Occipital lobe (tissue), 1 donor: ENCODE measurements at regions not wholly inside any gene's neighbourhood (a gene's known extent, or its start where the extent isn't known, plus 50 kb on each side); places are given as distances from the start of the nearest gene placed in this dataset.
"Not testable (repeated sequence)": the region's sequence is repeated elsewhere in the genome, so short reads cannot be mapped to it uniquely, and the experiment has no call there.

Source experiments
- DNase-seq: peaks from one replicate; lab custom pipeline; 2025; lab: John Stamatoyannopoulos, UW

DNA sequence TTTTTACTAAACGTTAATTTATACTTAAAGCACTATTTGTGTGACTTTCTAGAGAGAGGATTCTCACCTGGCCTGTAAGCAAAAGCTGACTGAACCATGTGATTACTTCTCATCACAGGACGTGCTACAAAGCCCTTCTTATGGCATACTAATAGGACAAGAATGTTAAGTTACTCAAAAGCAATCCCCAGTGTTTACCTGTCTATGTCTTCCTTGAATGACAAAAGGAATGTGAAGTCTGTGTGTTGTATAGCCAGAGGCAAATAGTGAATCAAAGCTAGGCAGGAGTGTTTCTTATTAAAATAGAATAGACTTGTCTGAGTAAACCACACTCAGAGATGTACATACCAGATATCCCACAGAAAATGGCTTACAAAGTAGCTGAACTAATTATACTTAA lies 1465.5 kb downstream of the SUCLG1 start:
- DNase-seq = no peak

GRCh38 chr2:82992968-82993367 lies 1466.1 kb downstream of the SUCLG1 start:
- no peak for DNase-seq

GRCh38 chr2:82987706-82988105 lies 1471.4 kb downstream of the SUCLG1 start:
- DNase-seq = not testable (repeated sequence)

GRCh38 chr2:82986899-82987298 lies 1472.2 kb downstream of the SUCLG1 start:
- no peak for DNase-seq

- DNase-seq = no peak
Measured at GRCh38 chr2:82985572-82986197, 1473.4 kb downstream of the SUCLG1 start.

DNA sequence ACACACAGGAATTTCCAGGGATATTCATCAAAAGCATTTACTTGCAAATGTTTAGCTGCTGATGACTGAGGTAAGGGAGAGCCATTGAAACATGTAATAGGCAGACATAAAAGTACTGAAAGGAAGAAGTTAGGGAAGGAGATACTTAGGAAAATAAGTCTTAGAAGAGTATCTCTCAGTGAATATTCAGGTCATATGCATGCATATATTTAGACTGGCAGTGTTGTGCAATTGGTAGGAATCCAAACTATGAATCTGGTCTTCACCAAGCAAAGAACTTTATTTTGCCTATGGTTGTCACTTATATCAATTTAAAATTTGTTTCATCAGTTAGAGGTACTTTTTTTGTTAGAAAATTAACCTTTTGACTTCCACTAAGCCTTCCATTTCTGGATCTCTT lies 1490.7 kb downstream of the SUCLG1 start:
- no peak for DNase-seq

GRCh38 chr2:82964341-82964740 lies 1494.7 kb downstream of the SUCLG1 start:
- no peak for DNase-seq

- DNase-seq = no peak
Measured at GRCh38 chr2:82959727-82960126, 1499.4 kb downstream of the SUCLG1 start.

DNA sequence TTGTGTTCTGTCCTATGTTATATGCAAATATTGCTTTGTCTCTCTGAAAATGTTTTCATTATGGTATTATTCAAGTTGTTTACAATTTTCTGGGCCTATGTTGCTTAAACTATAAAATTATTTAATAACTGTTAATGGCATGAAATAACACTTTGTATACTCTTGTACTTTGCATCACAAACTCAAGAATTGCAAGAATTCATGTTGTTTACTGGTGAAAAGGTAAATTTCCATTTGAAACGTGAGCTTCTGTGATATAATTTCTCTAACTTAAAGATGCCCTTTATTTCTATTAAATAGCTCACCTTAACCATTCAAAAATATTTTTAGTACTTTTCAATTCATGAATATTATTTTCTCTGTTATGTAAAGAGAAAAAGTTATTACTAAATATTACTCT lies 1504.2 kb downstream of the SUCLG1 start:
- no peak for DNase-seq

- no peak for DNase-seq
Measured at GRCh38 chr2:82939211-82939610, 1519.9 kb downstream of the SUCLG1 start.

DNA sequence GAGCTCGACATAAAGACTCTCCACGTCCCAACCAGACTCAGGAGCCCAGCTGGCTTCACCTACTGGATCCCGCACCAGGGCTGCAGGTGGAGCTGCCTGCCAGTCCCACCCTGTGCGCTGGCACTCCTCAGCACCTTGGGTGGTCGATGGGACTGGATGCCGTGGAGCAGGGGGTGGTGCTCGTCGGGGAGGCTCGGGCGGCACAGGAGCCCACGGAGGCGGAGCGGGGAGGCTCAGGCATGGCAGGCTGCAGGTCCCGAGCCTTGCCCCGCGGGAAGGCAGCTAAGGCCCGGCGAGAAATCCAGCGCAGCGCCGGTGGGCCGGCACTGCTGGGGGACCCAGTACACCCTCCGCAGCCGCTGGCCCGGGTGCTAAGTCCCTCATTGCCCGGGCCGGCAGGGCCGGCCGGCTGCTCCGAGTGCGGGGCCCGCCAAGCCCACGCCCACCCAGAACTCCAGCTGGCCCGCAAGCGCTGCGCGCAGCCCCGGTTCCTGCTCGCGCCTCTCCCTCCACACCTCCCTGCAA lies 1520.7 kb downstream of the SUCLG1 start:
- not testable (repeated sequence) for DNase-seq

- DNase-seq = no peak
Measured at GRCh38 chr2:82913566-82913965, 1545.5 kb downstream of the SUCLG1 start.

DNA sequence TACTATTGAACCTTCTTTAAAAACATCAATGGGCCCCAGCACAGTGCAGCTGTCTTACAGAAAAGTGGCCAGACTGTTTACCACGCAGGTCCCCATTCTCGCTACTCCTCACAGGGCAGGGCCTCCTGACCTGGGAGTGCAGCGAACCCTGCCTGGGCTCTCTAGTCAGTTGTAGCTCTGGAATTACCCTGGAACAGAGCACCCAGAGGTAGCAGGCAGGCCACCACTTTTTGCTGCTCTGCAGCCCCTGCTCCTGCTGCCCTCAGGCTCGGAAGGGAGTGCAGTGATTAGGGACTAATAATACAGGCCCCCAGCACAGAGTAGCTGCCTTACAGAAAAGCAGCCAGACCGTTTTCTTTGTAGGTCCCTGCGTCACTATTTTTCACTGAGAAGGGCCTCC lies 1563.0 kb downstream of the SUCLG1 start:
- DNase-seq = no peak

DNA sequence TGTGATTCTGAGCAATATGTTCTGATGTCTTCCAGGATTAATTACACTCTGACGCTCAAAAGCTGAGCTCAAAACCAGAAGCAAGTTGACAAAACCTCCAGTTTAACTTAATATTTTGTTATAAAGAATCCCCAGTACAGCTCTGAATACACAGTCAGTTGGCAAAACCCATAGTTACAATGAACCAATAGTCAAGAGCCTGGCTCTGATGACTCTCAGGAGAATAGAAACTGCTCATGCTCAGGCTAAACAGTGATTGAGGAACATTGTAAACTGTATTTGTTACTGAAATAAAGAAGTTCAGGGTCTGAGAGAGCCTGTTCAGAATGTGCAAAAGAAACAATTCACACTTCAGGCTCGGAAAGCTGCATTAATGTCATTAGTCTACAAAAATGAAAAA lies 1565.9 kb downstream of the SUCLG1 start:
- no peak for DNase-seq

DNA sequence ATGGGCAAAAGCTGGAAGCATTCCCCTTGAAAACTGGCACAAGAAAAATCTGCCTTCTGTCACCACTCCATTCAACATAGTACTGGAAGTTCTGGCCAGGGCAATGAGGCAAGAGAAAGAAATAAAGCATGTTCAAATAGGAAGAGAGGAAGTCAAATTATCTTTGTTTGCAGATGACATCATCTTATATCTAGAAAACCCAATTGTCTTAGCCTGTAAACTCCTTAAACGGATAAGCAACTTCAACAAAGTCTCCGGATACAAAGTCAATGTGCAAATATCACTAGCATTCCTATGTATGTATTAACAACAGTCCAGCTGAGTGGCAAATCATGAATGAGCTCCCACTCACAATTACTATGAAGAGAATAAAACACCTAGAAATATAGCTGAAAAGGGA lies 1579.3 kb downstream of the SUCLG1 start:
- no peak for DNase-seq

- no peak for DNase-seq
Measured at GRCh38 chr2:82875858-82876257, 1583.2 kb downstream of the SUCLG1 start.

- no peak for DNase-seq
Measured at GRCh38 chr2:82857967-82858366, 1601.1 kb downstream of the SUCLG1 start.

DNA sequence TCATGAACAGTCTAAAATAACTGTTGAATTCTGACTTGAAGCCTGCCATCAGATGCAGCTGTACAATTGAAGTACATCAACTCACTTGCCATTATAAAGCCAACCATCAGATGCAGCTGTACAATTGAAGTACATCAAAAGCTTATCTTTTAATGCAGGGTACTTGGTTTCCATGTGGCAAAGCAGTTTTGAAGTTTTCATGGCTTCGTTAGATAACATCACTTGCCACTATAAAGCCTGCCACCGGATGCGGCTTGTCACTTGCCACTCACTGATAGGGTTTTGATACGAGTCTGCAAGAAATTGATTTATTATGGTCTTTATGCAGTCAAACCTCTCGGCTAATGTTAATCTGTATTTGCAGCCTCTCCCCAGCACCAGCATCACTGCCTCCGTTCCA lies 1605.8 kb downstream of the SUCLG1 start:
- DNase-seq = no peak

DNA sequence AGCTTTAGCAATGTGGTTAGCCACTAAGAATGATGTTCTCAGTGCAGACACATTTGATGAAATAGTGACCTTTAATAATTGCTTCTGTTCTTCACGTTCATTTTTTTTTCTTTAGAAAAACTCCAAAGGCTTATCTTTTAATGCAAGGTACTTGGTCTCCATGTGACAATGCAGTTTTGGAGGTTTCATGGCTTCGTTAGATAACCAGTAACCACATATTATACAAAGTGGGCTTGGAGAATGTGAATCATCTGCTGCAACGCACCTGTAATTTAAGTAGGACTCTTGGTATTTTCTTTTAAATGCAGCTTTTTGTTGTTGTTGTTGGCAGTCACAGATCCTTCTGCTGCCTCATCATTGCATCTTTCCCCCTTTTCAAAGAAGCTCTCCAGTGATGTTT lies 1606.3 kb downstream of the SUCLG1 start:
- DNase-seq = no peak

GRCh38 chr2:82848285-82848684 lies 1610.8 kb downstream of the SUCLG1 start:
- no peak for DNase-seq

DNA sequence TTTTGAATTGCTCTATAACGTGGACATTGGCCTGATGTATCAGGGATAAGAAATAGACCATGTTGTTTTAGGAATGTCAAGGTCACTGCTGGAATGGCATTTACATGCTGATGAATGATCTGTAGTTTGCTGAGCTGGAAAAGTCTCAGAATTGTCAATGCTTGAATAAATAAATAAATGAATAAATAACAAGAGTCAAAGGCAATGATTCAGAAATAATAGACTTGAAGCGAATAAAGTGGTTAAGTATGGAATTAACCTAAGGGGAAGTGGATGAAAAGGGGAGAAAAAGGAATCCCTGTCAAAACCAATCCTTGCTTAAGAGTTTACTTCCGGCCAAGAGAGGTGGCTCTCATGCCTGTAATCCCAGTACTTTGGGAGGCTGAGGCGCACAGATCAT lies 1620.0 kb downstream of the SUCLG1 start:
- DNase-seq = no peak

- DNase-seq = no peak
Measured at GRCh38 chr2:82837588-82838304, 1621.3 kb downstream of the SUCLG1 start.

DNA sequence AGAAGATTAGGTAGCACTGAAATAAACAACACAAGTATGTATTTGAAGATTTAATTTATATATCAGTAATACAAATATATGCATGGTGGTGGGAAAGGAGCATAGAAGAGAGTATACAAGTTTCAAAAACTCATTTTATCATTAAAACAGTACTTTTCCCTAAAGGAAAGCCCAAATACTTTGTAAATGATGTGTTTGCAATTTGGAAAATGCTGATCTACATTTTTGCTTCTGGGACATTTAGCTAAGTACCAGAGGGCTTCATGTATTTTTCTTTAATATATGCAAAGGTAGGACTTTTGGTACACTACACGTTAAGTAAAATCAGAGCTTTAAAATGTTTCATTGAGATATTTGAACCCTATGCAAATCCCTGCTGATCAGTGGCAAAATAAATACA lies 1624.2 kb downstream of the SUCLG1 start:
- DNase-seq = no peak
